PC-3 (cell line): ENCODE measurements at regions not wholly inside any gene's neighbourhood (a gene's known extent, or its start where the extent isn't known, plus 50 kb on each side); places are given as distances from the start of the nearest gene placed in this dataset.
"Not testable (repeated sequence)": the region's sequence is repeated elsewhere in the genome, so short reads cannot be mapped to it uniquely, and the experiment has no call there.

ENCODE experiments used
- CTCF ChIP-seq: fragments of 300-600 bp; sonication (generic); conservative IDR thresholded peaks from 2 replicates; pipeline ENCODE4 v1.5.1; 2017; ENCODE audit warnings: antibody characterized with exemption, low read depth, mild to moderate bottlenecking, low read length
- EZH2 ChIP-seq: fragments of 300-600 bp; sonication (generic); IDR thresholded peaks from one replicate; pipeline ENCODE4 v1.6.1; 2017; ENCODE audit warnings: antibody characterized with exemption, mild to moderate bottlenecking, low read length; ENCODE audit not compliant: unreplicated experiment

GRCh38 chr18:12198797-12199196 lies 55.4 kb upstream of the CIDEA start:
- TF ChIP-seq CTCF, EZH2: not testable (repeated sequence)
